ENCODE measurements at regions not wholly inside any gene's neighbourhood (a gene's known extent, or its start where the extent isn't known, plus 50 kb on each side); places are given as distances from the start of the nearest gene placed in this dataset.

DNA sequence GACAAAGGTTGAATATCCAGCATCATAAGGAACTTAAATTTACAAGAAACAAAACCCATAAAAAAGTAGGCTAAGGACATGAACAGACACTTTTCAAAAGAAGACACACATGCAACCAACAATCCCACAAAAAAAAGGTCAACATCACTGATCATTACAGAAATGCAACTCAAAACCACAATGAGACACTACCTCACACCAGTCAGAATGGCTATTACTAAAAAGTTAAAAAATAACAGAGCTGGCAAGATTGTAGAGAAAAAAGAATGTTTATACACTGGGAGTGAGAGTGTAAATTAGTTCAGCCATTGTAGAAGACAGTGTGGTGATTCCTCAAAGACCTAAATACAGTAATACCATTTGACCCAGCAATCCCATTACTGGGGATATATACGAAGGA is 474.7 kb downstream of the TRIML1 start:
- Histone ChIP-seq H3K27ac (ENCODE audit: insufficient read depth, low read length) (no peak overlapping the region), H3K4me2 (ENCODE audit: extremely low read depth, insufficient read depth, low read length) (no peak overlapping the region), H3K27me3 (ENCODE audit: control insufficient read depth, insufficient read depth, low read length) (no peaks in the 10 kb centered on the region), H2AFZ (ENCODE audit: low read length) (no peak overlapping the region), H3K36me3 (ENCODE audit: control insufficient read depth, insufficient read depth, low read length) (no peaks in the 10 kb centered on the region), H4K20me1 (ENCODE audit: control insufficient read depth, extremely low read depth, insufficient read depth, low read length) (no peaks in the 10 kb centered on the region), H3K9me3 (ENCODE audit: control insufficient read depth, insufficient read depth, low read depth, low read length) (no peaks in the 10 kb centered on the region), H3K79me2 (ENCODE audit: control insufficient read depth, insufficient read depth, low read length) (no peaks in the 10 kb centered on the region), H3K9ac (ENCODE audit: insufficient read depth, low read length) (no peak overlapping the region), H3K4me1 (ENCODE audit: control insufficient read depth, extremely low read depth, insufficient read depth, low read length) (no peaks in the 10 kb centered on the region), H3K4me3 (replicated peaks in 1 of 4; ENCODE audit: control extremely low read depth in 1 of 4, insufficient read depth in 1 of 4, low read depth in 3 of 4, low read length in 4 of 4) (no peak overlapping the region)
- TF ChIP-seq EZH2 (IDR thresholded peaks at IDR 0.05; ENCODE audit: low read length, missing control alignments) (no peak), CTCF (conservative IDR thresholded peaks at IDR 0.05 in 1 of 2, IDR thresholded peaks at IDR 0.05 in 1 of 2; ENCODE audit: low read depth in 1 of 2, low read length in 2 of 2) (no peak)
- no peak for DNase-seq (ENCODE audit: low read depth in 2 of 2)

- no peak overlapping the region for H3K9ac ChIP-seq (ENCODE audit: insufficient read depth, low read length)
- no peak overlapping the region for H2AFZ ChIP-seq (ENCODE audit: low read length)
Observed at GRCh38 chr4:188619456-188620149, 480.4 kb downstream of the TRIML1 start.

DNA sequence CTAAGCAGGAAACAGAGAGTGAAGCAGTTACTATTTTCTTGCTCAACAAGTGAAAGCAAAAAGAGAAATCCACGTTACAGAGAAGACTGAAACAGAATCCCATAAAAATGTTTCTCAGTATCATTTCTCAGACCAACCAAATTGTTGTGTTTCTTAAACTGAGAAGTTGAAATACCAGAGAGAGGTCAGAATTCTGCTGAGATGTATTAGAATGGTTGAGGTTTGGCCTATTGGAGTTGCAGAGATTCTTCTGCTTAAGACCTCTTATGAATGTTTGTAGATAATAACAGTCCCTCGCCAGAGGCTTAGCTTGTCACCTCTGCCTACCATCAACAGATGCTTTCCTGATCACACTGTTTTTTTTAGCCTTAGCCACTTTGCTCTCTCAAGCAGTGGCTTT is 481.4 kb downstream of the TRIML1 start:
- H3K36me3 ChIP-seq (ENCODE audit: control insufficient read depth, insufficient read depth, low read length) = no peaks in the 10 kb centered on the region
- H3K9ac ChIP-seq (ENCODE audit: insufficient read depth, low read length) = no peak overlapping the region
- DNase-seq (ENCODE audit: low read depth in 2 of 2) = no peak
- peak overlapping the region; percentile 14 for H2AFZ ChIP-seq (ENCODE audit: low read length)
- H4K20me1 ChIP-seq (ENCODE audit: control insufficient read depth, extremely low read depth, insufficient read depth, low read length) = no peaks in the 10 kb centered on the region
- H3K4me2 ChIP-seq (ENCODE audit: extremely low read depth, insufficient read depth, low read length) = no peak overlapping the region
- no peaks in the 10 kb centered on the region for H3K4me1 ChIP-seq (ENCODE audit: control insufficient read depth, extremely low read depth, insufficient read depth, low read length)
- H3K4me3 ChIP-seq (replicated peaks in 1 of 4; ENCODE audit: control extremely low read depth in 1 of 4, insufficient read depth in 1 of 4, low read depth in 3 of 4, low read length in 4 of 4) = no peak overlapping the region
- no peaks in the 10 kb centered on the region for H3K79me2 ChIP-seq (ENCODE audit: control insufficient read depth, insufficient read depth, low read length)
- H3K9me3 ChIP-seq (ENCODE audit: control insufficient read depth, insufficient read depth, low read depth, low read length) = no peaks in the 10 kb centered on the region
- H3K27ac ChIP-seq (ENCODE audit: insufficient read depth, low read length) = no peak overlapping the region
- H3K27me3 ChIP-seq (ENCODE audit: control insufficient read depth, insufficient read depth, low read length) = no peaks in the 10 kb centered on the region
- TF ChIP-seq EZH2 (IDR thresholded peaks at IDR 0.05; ENCODE audit: low read length, missing control alignments) (no peak), CTCF (conservative IDR thresholded peaks at IDR 0.05 in 1 of 2, IDR thresholded peaks at IDR 0.05 in 1 of 2; ENCODE audit: low read depth in 1 of 2, low read length in 2 of 2) (no peak)

More at GRCh38 chr4:188619456-188620149, 480.4 kb downstream of the TRIML1 start:
- Histone ChIP-seq H3K4me2 (ENCODE audit: extremely low read depth, insufficient read depth, low read length) (no peak overlapping the region), H3K4me3 (replicated peaks in 1 of 4; ENCODE audit: control extremely low read depth in 1 of 4, insufficient read depth in 1 of 4, low read depth in 3 of 4, low read length in 4 of 4) (no peak overlapping the region), H3K27ac (ENCODE audit: insufficient read depth, low read length) (no peak overlapping the region), H3K36me3 (ENCODE audit: control insufficient read depth, insufficient read depth, low read length) (no peaks in the 10 kb centered on the region), H3K4me1 (ENCODE audit: control insufficient read depth, extremely low read depth, insufficient read depth, low read length) (no peaks in the 10 kb centered on the region), H3K27me3 (ENCODE audit: control insufficient read depth, insufficient read depth, low read length) (no peaks in the 10 kb centered on the region), H3K9me3 (ENCODE audit: control insufficient read depth, insufficient read depth, low read depth, low read length) (no peaks in the 10 kb centered on the region), H3K79me2 (ENCODE audit: control insufficient read depth, insufficient read depth, low read length) (no peaks in the 10 kb centered on the region), H4K20me1 (ENCODE audit: control insufficient read depth, extremely low read depth, insufficient read depth, low read length) (no peaks in the 10 kb centered on the region)
- no peak for DNase-seq (ENCODE audit: low read depth in 2 of 2)
- TF ChIP-seq EZH2 (IDR thresholded peaks at IDR 0.05; ENCODE audit: low read length, missing control alignments) (no peak), CTCF (conservative IDR thresholded peaks at IDR 0.05 in 1 of 2, IDR thresholded peaks at IDR 0.05 in 1 of 2; ENCODE audit: low read depth in 1 of 2, low read length in 2 of 2) (no peak)

Data from fibroblast of lung (primary cell).